GM12865 (cell line): ENCODE measurements at regions not wholly inside any gene's neighbourhood (a gene's known extent, or its start where the extent isn't known, plus 50 kb on each side); places are given as distances from the start of the nearest gene placed in this dataset.
"Not testable (repeated sequence)": the region's sequence is repeated elsewhere in the genome, so short reads cannot be mapped to it uniquely, and the experiment has no call there.

Source experiments
- DNase-seq: peaks from one replicate; pipeline ENCODE4 v3.0.0; 2010; ENCODE audit warnings: low read depth
- H3K4me3 ChIP-seq: 2 replicates; pipeline ENCODE4 v1.5.1; 2011; ENCODE audit warnings: mild to moderate bottlenecking, low read depth, low read length, control low read depth
- CTCF ChIP-seq: IDR thresholded peaks from 2 replicates; pipeline ENCODE4 v1.5.1; 2011; ENCODE audit warnings: low read length, control low read depth, low read depth, inconsistent platforms; ENCODE audit not compliant: insufficient read depth; ENCODE audit errors: missing control alignments

GRCh38 chr2:163951312-163951711 is 215.5 kb upstream of the FIGN start:
- no peak overlapping the region for H3K4me3 ChIP-seq
- DNase-seq: no peak
- TF ChIP-seq CTCF: no peak

- H3K4me3 ChIP-seq: no peak overlapping the region
- TF ChIP-seq CTCF: no peak
- DNase-seq: no peak
Measured at GRCh38 chr2:163949693-163950092, 213.9 kb upstream of the FIGN start.

GRCh38 chr2:163944347-163944737 is 208.5 kb upstream of the FIGN start:
- no peak overlapping the region for H3K4me3 ChIP-seq
- TF ChIP-seq CTCF: no peak
- no peak for DNase-seq

- no peak for DNase-seq
- no peak for TF ChIP-seq CTCF
- no peak overlapping the region for H3K4me3 ChIP-seq
Measured at GRCh38 chr2:163943403-163944346, 207.9 kb upstream of the FIGN start.

GRCh38 chr2:163934131-163934530 is 198.3 kb upstream of the FIGN start:
- DNase-seq: no peak
- no peak for TF ChIP-seq CTCF
- H3K4me3 ChIP-seq: no peak overlapping the region

- no peak for TF ChIP-seq CTCF
- DNase-seq: no peak
- H3K4me3 ChIP-seq: no peak overlapping the region
Measured at GRCh38 chr2:163919717-163920116, 183.9 kb upstream of the FIGN start.

GRCh38 chr2:163914486-163914885 is 178.7 kb upstream of the FIGN start:
- not testable (repeated sequence) for DNase-seq, H3K4me3 ChIP-seq

GRCh38 chr2:163913532-163913944 is 177.7 kb upstream of the FIGN start:
- not testable (repeated sequence) for DNase-seq, H3K4me3 ChIP-seq
